ENCODE measurements at regions not wholly inside any gene's neighbourhood (a gene's known extent, or its start where the extent isn't known, plus 50 kb on each side); places are given as distances from the start of the nearest gene placed in this dataset.

GRCh38 chr7:10672186-10672585 is 301.5 kb upstream of the PHF14 start:
- TF ChIP-seq ZNF560 (tag by site-specific recombination; IDR thresholded peaks at IDR 0.05; ENCODE audit: borderline replicate concordance) (no peak), ZFHX2 (tag by site-specific recombination; conservative IDR thresholded peaks at IDR 0.05) (no peak), PRDM10 (tag by site-specific recombination; IDR thresholded peaks at IDR 0.05) (no peak), ZNF449 (tag by site-specific recombination; IDR thresholded peaks at IDR 0.05) (no peak), ZNF660 (tag by site-specific recombination; IDR thresholded peaks at IDR 0.05) (no peak), ZNF302 (tag by site-specific recombination; IDR thresholded peaks at IDR 0.05; ENCODE audit: low read depth) (no peak), ZNF596 (tag by site-specific recombination; IDR thresholded peaks at IDR 0.05) (no peak), SCRT2 (tag by site-specific recombination; IDR thresholded peaks at IDR 0.05) (no peak), ZNF776 (tag by site-specific recombination; IDR thresholded peaks at IDR 0.05; ENCODE audit: borderline replicate concordance) (no peak), KLF10 (tag by site-specific recombination; IDR thresholded peaks at IDR 0.05) (no peak), ZNF121 (tag by site-specific recombination; IDR thresholded peaks at IDR 0.05) (no peak), ZIC2 (tag by site-specific recombination; IDR thresholded peaks at IDR 0.05) (no peak), ZNF571 (tag by site-specific recombination; IDR thresholded peaks at IDR 0.05) (no peak), ZNF830 (tag by site-specific recombination; IDR thresholded peaks at IDR 0.05; ENCODE audit: low read depth) (no peak), ZNF473 (tag by site-specific recombination; IDR thresholded peaks at IDR 0.05) (no peak), ZNF555 (tag by site-specific recombination; conservative IDR thresholded peaks at IDR 0.05) (no peak), ZNF580 (tag by site-specific recombination; IDR thresholded peaks at IDR 0.05) (no peak), ZFP37 (tag by site-specific recombination; IDR thresholded peaks at IDR 0.05) (no peak), ZNF792 (tag by site-specific recombination; IDR thresholded peaks at IDR 0.05) (no peak)
- H3K4me3 ChIP-seq (ENCODE audit: low read depth, low read length), result no peak overlapping the region
- no peaks in the 10 kb centered on the region for H3K9me3 ChIP-seq (ENCODE audit: control insufficient read depth, insufficient read depth, low read depth, low read length)
- ChIA-PET POLR2A (no interaction called here), CTCF (no interaction called here)
- no peaks in the 10 kb centered on the region for H3K36me3 ChIP-seq (ENCODE audit: control insufficient read depth in 2 of 2, insufficient read depth in 1 of 2, low read length in 2 of 2)
- no peak overlapping the region for H3K27ac ChIP-seq (ENCODE audit: extremely low read depth, low read depth, low read length)
- H3K4me1 ChIP-seq (ENCODE audit: control insufficient read depth, insufficient read depth, low read length), result no peaks in the 10 kb centered on the region

GRCh38 chr7:10677211-10677610 is 296.5 kb upstream of the PHF14 start:
- TF ChIP-seq ZNF324 (tag by site-specific recombination; IDR thresholded peaks at IDR 0.05), result no peak
- TF ChIP-seq TRIM28 (IDR thresholded peaks at IDR 0.05; ENCODE audit: borderline replicate concordance, low read length), result no peak
- TF ChIP-seq ZBTB26 (tag by site-specific recombination; optimal IDR thresholded peaks at IDR 0.05), result no peak
- no peak for TF ChIP-seq ZNF785 (tag by site-specific recombination; IDR thresholded peaks at IDR 0.05)
- TF ChIP-seq ZNF560 (tag by site-specific recombination; IDR thresholded peaks at IDR 0.05; ENCODE audit: borderline replicate concordance), result no peak
- POLR2A ChIA-PET, result no interaction called here
- Histone ChIP-seq H3K27ac (ENCODE audit: extremely low read depth, low read depth, low read length) (no peak overlapping the region), H3K4me1 (ENCODE audit: control insufficient read depth, insufficient read depth, low read length) (no peaks in the 10 kb centered on the region), H3K4me3 (ENCODE audit: low read depth, low read length) (no peak overlapping the region), H3K36me3 (ENCODE audit: control insufficient read depth in 2 of 2, insufficient read depth in 1 of 2, low read length in 2 of 2) (no peaks in the 10 kb centered on the region), H3K9me3 (ENCODE audit: control insufficient read depth, insufficient read depth, low read depth, low read length) (no peaks in the 10 kb centered on the region)
- CTCF ChIA-PET, result no interaction called here

Data from HEK293 (cell line).